HL-60 (cell line): ENCODE measurements at regions not wholly inside any gene's neighbourhood (a gene's known extent, or its start where the extent isn't known, plus 50 kb on each side); places are given as distances from the start of the nearest gene placed in this dataset.

Experiments used
- DNase-seq, 2 experiments: peaks; one replicate each; pipeline ENCODE4 v3.0.0-alpha.2; 2010 to 2020; ENCODE audit warnings: low read depth in 1 of 2, low spot score in 1 of 2
- H3K27ac ChIP-seq: fragments of 250-450 bp; sonication (Bioruptor Pico); replicated peaks from 2 replicates; pipeline ENCODE4 v1.5.1; 2020; ENCODE audit warnings: mild to moderate bottlenecking, moderate library complexity
- H3K27me3 ChIP-seq: fragments of 250-450 bp; sonication (Bioruptor Pico); 2 replicates; pipeline ENCODE4 v1.5.1; 2021; ENCODE audit warnings: mild to moderate bottlenecking, moderate library complexity; ENCODE audit not compliant: insufficient read depth, poor library complexity, severe bottlenecking
- H3K4me3 ChIP-seq: replicated peaks from 2 replicates; pipeline ENCODE4 v1.5.1; 2011; ENCODE audit warnings: mild to moderate bottlenecking, control low read depth, low read length; ENCODE audit not compliant: insufficient read depth
- GABPA ChIP-seq: IDR thresholded peaks from 2 replicates; pipeline ENCODE4 v1.6.1; 2012; ENCODE audit warnings: low read depth
- POLR2AphosphoS5 ChIP-seq: IDR thresholded peaks from 2 replicates; pipeline ENCODE4 v1.6.1; 2012; ENCODE audit warnings: low read depth
- SPI1 ChIP-seq: IDR thresholded peaks from 2 replicates; pipeline ENCODE4 v1.6.1; 2012; ENCODE audit warnings: low read depth, mild to moderate bottlenecking, borderline replicate concordance
- TF ChIP-seq, protein P1 (sequence below): IDR thresholded peaks from 2 replicates; pipeline ENCODE4 v1.6.1; 2012; ENCODE audit warnings: low read depth; ENCODE audit not compliant: insufficient replicate concordance
- TF ChIP-seq, protein P2 (sequence below): IDR thresholded peaks from one replicate; pipeline ENCODE4 v1.5.1; 2011; ENCODE audit warnings: low read length, control low read depth, inconsistent platforms; ENCODE audit not compliant: insufficient read depth

DNA sequence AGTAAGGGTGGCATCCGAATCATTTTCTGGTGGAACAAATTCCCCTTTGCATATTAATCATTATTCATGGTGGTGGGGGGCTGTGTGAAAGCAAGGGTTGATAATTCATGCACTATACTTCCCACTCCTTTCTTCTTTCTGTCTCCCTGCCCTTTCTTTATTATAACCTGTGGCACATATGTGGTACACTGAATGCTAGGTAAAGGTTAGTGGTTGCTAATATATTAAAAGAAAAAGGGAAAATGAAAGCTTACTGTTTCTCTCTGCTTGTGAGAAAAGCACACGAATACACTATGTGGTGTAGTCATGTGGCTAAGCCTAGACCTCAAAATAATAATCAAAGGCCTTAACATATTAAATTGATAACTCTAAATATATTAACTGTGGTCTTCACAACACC is 178.4 kb upstream of the RPS6KA3 start:
- Histone ChIP-seq H3K27ac (no peak overlapping the region), H3K27me3 (peaks cover 4% of the 10 kb centered on the region), H3K4me3 (no peak overlapping the region)
- TF ChIP-seq, protein P1, sequence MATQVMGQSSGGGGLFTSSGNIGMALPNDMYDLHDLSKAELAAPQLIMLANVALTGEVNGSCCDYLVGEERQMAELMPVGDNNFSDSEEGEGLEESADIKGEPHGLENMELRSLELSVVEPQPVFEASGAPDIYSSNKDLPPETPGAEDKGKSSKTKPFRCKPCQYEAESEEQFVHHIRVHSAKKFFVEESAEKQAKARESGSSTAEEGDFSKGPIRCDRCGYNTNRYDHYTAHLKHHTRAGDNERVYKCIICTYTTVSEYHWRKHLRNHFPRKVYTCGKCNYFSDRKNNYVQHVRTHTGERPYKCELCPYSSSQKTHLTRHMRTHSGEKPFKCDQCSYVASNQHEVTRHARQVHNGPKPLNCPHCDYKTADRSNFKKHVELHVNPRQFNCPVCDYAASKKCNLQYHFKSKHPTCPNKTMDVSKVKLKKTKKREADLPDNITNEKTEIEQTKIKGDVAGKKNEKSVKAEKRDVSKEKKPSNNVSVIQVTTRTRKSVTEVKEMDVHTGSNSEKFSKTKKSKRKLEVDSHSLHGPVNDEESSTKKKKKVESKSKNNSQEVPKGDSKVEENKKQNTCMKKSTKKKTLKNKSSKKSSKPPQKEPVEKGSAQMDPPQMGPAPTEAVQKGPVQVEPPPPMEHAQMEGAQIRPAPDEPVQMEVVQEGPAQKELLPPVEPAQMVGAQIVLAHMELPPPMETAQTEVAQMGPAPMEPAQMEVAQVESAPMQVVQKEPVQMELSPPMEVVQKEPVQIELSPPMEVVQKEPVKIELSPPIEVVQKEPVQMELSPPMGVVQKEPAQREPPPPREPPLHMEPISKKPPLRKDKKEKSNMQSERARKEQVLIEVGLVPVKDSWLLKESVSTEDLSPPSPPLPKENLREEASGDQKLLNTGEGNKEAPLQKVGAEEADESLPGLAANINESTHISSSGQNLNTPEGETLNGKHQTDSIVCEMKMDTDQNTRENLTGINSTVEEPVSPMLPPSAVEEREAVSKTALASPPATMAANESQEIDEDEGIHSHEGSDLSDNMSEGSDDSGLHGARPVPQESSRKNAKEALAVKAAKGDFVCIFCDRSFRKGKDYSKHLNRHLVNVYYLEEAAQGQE, result no peak
- TF ChIP-seq, protein P2, sequence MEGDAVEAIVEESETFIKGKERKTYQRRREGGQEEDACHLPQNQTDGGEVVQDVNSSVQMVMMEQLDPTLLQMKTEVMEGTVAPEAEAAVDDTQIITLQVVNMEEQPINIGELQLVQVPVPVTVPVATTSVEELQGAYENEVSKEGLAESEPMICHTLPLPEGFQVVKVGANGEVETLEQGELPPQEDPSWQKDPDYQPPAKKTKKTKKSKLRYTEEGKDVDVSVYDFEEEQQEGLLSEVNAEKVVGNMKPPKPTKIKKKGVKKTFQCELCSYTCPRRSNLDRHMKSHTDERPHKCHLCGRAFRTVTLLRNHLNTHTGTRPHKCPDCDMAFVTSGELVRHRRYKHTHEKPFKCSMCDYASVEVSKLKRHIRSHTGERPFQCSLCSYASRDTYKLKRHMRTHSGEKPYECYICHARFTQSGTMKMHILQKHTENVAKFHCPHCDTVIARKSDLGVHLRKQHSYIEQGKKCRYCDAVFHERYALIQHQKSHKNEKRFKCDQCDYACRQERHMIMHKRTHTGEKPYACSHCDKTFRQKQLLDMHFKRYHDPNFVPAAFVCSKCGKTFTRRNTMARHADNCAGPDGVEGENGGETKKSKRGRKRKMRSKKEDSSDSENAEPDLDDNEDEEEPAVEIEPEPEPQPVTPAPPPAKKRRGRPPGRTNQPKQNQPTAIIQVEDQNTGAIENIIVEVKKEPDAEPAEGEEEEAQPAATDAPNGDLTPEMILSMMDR, result no peak
- TF ChIP-seq GABPA (no peak), SPI1 (no peak), POLR2AphosphoS5 (no peak)
- no peak for DNase-seq

DNA sequence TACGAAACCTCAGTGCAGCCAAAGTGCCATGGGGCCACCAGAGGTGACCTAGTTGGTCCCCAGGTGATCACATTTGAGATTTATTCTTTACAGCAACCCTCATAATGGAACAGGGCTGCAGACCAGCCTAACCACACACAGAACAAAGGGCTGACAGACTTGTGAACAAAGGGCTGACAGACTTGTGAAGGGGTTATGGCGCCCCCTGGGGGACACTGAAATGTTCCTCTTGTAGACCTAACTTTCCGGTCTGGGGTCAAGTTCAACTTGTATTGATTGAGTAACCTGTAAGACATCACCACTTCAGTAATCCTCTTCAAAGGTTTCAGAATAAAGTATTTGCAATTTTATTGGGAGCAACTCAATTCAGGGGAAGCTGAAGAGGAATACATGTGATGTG is 175.9 kb upstream of the RPS6KA3 start:
- Histone ChIP-seq H3K27me3 (peaks cover 4% of the 10 kb centered on the region), H3K4me3 (no peak overlapping the region), H3K27ac (no peak overlapping the region)
- DNase-seq, result peak; percentile 73 to 81
- TF ChIP-seq, protein P1, result no peak
- TF ChIP-seq, protein P2, result no peak
- TF ChIP-seq GABPA (no peak), SPI1 (no peak), POLR2AphosphoS5 (no peak)

DNA sequence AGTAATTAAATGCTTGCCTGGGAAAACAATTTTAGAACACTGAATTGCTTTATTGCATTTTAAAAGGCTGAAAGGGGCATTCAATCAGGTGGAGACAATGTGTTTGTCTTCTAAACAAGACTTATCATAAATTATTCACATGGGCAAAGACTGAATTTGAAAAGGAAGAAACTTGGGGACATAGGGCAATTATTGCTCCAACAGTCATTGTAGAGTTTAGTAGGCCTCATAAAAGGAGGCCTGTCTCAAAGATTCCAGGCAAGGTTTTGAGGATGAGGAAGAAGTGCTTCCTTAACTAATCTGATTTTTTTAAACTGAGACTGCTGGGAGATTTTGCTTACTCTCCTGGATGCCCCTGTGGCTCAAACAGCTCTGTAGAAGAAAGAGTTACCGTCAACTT is 174.4 kb upstream of the RPS6KA3 start:
- Histone ChIP-seq H3K27me3 (peaks cover 4% of the 10 kb centered on the region), H3K27ac (no peak overlapping the region), H3K4me3 (no peak overlapping the region)
- no peak for DNase-seq
- TF ChIP-seq POLR2AphosphoS5, result no peak
- no peak for TF ChIP-seq SPI1
- no peak for TF ChIP-seq GABPA
- TF ChIP-seq, protein P1, result no peak
- TF ChIP-seq, protein P2, result no peak
